ENCODE measurements at regions not wholly inside any gene's neighbourhood (a gene's known extent, or its start where the extent isn't known, plus 50 kb on each side); places are given as distances from the start of the nearest gene placed in this dataset.

DNA sequence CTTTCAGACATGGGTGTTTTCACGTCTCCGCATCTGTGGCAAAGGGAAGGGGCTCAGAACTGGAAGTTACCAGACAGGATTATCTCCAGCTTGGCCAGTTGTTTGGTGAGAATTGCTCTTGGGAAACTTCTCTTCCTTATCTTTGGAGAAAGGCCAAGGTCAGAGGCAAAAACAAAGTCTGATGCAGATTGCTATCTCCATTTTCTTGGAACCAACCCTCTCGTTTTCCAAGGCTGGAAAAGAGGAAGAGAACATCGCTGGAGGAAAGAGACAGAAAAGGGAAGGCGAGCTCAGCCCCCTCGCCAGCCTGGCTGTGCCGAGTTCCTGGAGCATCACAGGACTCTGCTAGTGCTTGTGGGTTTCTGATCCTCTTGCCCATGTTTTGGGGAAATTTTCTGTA lies 396.8 kb upstream of the SHH start:
- TF ChIP-seq POLR2AphosphoS5 (IDR thresholded peaks at IDR 0.05) (no peak), POLR2A (IDR thresholded peaks at IDR 0.05) (no peak)
- TF ChIP-seq, protein P1, sequence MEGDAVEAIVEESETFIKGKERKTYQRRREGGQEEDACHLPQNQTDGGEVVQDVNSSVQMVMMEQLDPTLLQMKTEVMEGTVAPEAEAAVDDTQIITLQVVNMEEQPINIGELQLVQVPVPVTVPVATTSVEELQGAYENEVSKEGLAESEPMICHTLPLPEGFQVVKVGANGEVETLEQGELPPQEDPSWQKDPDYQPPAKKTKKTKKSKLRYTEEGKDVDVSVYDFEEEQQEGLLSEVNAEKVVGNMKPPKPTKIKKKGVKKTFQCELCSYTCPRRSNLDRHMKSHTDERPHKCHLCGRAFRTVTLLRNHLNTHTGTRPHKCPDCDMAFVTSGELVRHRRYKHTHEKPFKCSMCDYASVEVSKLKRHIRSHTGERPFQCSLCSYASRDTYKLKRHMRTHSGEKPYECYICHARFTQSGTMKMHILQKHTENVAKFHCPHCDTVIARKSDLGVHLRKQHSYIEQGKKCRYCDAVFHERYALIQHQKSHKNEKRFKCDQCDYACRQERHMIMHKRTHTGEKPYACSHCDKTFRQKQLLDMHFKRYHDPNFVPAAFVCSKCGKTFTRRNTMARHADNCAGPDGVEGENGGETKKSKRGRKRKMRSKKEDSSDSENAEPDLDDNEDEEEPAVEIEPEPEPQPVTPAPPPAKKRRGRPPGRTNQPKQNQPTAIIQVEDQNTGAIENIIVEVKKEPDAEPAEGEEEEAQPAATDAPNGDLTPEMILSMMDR (IDR thresholded peaks at IDR 0.05 in 8 of 11, conservative IDR thresholded peaks at IDR 0.05 in 3 of 11): no peak
